Mucosa of descending colon (tissue), 3 donors: ENCODE measurements at regions not wholly inside any gene's neighbourhood (a gene's known extent, or its start where the extent isn't known, plus 50 kb on each side); places are given as distances from the start of the nearest gene placed in this dataset.

ENCODE experiments used
- ATAC-seq: fragments of 200-7000 bp; cut with Tn5 transposase; one replicate; pipeline ENCODE4 v1.9.1; 2020; ENCODE audit warnings: mild to moderate bottlenecking, moderate library complexity
- DNase-seq, 3 donors: peaks; one replicate each; pipeline ENCODE4 v3.0.0-alpha.2; 2020
- H3K36me3 ChIP-seq: fragments of 200-600 bp; one replicate; pipeline ENCODE4 v1.8.0; 2021; ENCODE audit warnings: low read depth, mild to moderate bottlenecking
- H3K4me1 ChIP-seq: fragments of 200-600 bp; one replicate; pipeline ENCODE4 v1.8.0; 2021; ENCODE audit warnings: low read depth, mild to moderate bottlenecking
- H3K4me3 ChIP-seq: fragments of 200-600 bp; one replicate; pipeline ENCODE4 v1.8.0; 2021; ENCODE audit warnings: mild to moderate bottlenecking
- H3K9me3 ChIP-seq: fragments of 200-600 bp; one replicate; pipeline ENCODE4 v1.8.0; 2021; ENCODE audit warnings: mild to moderate bottlenecking
- intact Hi-C, 2 donors: fragments of 100-400 bp; cut with DNase I in 1 of 2; cut with micrococcal nuclease in 1 of 2; formaldehyde crosslinking; loops; one replicate each; pipeline versions ENCODE4 v1.11.0 to v1.11.1; 2022; cut with DNase I, micrococcal nuclease
- TF ChIP-seq, protein P1 (sequence below): fragments of 200-600 bp; IDR thresholded peaks from one replicate; pipeline ENCODE4 v1.8.0; 2022; ENCODE audit warnings: antibody characterized with exemption, mild to moderate bottlenecking
- donor health status: DM: no; HTN: no; CAD: no; lungs with moderate emphysema.
- donor health status: DM: no; HTN: no; CAD: no.
- donor health status: DM: no; HTN: yes; CAD: no.

DNA sequence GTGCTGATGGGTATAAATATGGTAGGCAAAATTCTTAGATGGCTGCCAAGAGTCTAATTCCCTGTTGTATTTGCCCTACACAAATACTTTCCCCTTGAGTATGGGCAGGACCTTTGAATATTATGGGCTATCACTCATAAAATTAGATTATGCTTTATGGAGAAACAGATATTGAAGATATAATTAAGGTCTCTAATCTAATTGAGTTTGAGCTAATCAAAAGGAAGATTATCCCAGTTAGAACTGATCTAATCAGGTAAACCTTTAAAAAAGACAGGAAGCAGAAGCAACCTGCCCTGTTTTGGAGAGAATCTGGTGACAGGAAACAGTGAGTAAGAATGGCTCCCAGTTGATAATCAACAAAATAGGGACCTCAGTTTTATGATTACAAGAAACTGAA, 609.0 kb upstream of the PRMT6 start:
- TF ChIP-seq, protein P1, sequence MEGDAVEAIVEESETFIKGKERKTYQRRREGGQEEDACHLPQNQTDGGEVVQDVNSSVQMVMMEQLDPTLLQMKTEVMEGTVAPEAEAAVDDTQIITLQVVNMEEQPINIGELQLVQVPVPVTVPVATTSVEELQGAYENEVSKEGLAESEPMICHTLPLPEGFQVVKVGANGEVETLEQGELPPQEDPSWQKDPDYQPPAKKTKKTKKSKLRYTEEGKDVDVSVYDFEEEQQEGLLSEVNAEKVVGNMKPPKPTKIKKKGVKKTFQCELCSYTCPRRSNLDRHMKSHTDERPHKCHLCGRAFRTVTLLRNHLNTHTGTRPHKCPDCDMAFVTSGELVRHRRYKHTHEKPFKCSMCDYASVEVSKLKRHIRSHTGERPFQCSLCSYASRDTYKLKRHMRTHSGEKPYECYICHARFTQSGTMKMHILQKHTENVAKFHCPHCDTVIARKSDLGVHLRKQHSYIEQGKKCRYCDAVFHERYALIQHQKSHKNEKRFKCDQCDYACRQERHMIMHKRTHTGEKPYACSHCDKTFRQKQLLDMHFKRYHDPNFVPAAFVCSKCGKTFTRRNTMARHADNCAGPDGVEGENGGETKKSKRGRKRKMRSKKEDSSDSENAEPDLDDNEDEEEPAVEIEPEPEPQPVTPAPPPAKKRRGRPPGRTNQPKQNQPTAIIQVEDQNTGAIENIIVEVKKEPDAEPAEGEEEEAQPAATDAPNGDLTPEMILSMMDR = no peak
- Histone ChIP-seq H3K36me3 (no peaks in the 10 kb centered on the region), H3K4me3 (no peak overlapping the region), H3K9me3 (no peaks in the 10 kb centered on the region), H3K4me1 (no peaks in the 10 kb centered on the region)
- ATAC-seq (no peak), DNase-seq (no peak)
- intact Hi-C loops = no loop called here

DNA sequence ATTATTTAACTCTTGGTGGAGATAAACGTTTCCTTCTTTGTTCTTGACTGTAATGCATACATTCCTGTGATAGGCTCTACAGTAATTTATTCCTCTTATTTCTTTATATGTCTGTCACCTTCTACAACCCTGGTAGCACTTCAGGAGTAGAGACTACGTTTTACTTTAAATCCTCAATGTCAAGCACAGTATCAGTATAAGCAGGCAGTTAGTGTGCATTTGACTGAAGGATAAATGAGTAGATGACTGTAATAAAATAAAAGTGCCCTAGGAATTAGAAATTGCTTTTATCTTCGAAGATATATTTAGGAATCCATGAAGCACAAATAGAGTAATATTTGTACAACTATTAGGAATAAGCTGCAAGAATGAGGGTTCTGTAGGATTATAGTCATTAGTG, 599.6 kb upstream of the PRMT6 start:
- Histone ChIP-seq H3K4me1 (no peaks in the 10 kb centered on the region), H3K36me3 (no peaks in the 10 kb centered on the region), H3K9me3 (peaks cover 2% of the 10 kb centered on the region), H3K4me3 (no peak overlapping the region)
- ATAC-seq = no peak
- TF ChIP-seq, protein P1 = no peak
- DNase-seq = no peak
- intact Hi-C loops = no loop called here

GRCh38 chr1:106457368-106457767, 599.1 kb upstream of the PRMT6 start:
- Histone ChIP-seq H3K4me1 (no peaks in the 10 kb centered on the region), H3K4me3 (no peak overlapping the region), H3K9me3 (peaks cover 4% of the 10 kb centered on the region), H3K36me3 (no peaks in the 10 kb centered on the region)
- intact Hi-C loops = no loop called here
- DNase-seq (no peak), ATAC-seq (no peak)
- TF ChIP-seq, protein P1 = no peak

DNA sequence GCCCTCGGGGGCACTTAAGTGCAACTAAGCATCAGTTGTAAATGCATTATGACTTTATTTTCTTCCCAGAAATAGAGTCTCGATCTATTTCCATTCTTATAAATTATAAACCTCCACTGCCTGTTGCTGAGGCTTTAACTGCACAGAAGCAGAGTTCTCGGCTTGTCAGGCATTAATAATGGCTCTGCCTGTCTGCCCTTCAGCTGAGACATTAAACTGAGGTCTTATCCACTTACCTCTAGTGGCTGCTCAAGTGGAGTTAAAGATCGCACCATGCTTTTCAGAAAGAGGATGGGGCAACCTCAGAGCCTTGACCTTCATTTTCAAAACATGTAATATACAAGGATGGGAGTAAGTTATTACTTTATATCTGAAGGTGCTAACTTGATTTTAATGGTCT, 597.6 kb upstream of the PRMT6 start:
- ATAC-seq (no peak), DNase-seq (no peak)
- Histone ChIP-seq H3K9me3 (peaks cover 4% of the 10 kb centered on the region), H3K4me3 (no peak overlapping the region), H3K36me3 (no peaks in the 10 kb centered on the region), H3K4me1 (no peaks in the 10 kb centered on the region)
- intact Hi-C loops = no loop called here
- TF ChIP-seq, protein P1 = no peak

GRCh38 chr1:106459418-106459817, 597.1 kb upstream of the PRMT6 start:
- H3K36me3 ChIP-seq = no peaks in the 10 kb centered on the region
- no peak overlapping the region for H3K4me3 ChIP-seq
- H3K4me1 ChIP-seq = no peaks in the 10 kb centered on the region
- intact Hi-C loops = no loop called here
- TF ChIP-seq, protein P1 = no peak
- H3K9me3 ChIP-seq = peaks cover 2% of the 10 kb centered on the region
- ATAC-seq = no peak
- no peak for DNase-seq

GRCh38 chr1:106465666-106466065, 590.8 kb upstream of the PRMT6 start:
- intact Hi-C loops = no loop called here
- no peak overlapping the region for H3K4me3 ChIP-seq
- ATAC-seq = no peak
- TF ChIP-seq, protein P1 = no peak
- H3K4me1 ChIP-seq = no peaks in the 10 kb centered on the region
- no peak for DNase-seq
- no peaks in the 10 kb centered on the region for H3K36me3 ChIP-seq
- H3K9me3 ChIP-seq = peaks cover 10% of the 10 kb centered on the region
